ENCODE measurements at regions not wholly inside any gene's neighbourhood (a gene's known extent, or its start where the extent isn't known, plus 50 kb on each side); places are given as distances from the start of the nearest gene placed in this dataset.

- no peaks in the 10 kb centered on the region for H3K4me1 ChIP-seq (ENCODE audit: insufficient read depth, low read length, severe bottlenecking)
- H3K9me2 ChIP-seq (ENCODE audit: low read depth, low read length), result no peaks in the 10 kb centered on the region
- no peaks in the 10 kb centered on the region for H3K36me3 ChIP-seq (ENCODE audit: insufficient read depth, low read length)
- H3K4me3 ChIP-seq (ENCODE audit: low read depth, low read length, poor library complexity, severe bottlenecking), result no peak overlapping the region
- H3K9me3 ChIP-seq (ENCODE audit: low read length), result no peaks in the 10 kb centered on the region
- H3K27me3 ChIP-seq (ENCODE audit: insufficient read depth, low read length), result no peaks in the 10 kb centered on the region
- H4K20me1 ChIP-seq (ENCODE audit: insufficient read depth, low read length), result no peaks in the 10 kb centered on the region
- H3K4me2 ChIP-seq (ENCODE audit: low read length), result no peak overlapping the region
- no peak overlapping the region for H2AFZ ChIP-seq (ENCODE audit: low read length)
- no peak overlapping the region for H3K9ac ChIP-seq (ENCODE audit: low read length)
- TF ChIP-seq CTCF (IDR thresholded peaks at IDR 0.05; ENCODE audit: low read length) (no peak), EZH2 (IDR thresholded peaks at IDR 0.05; ENCODE audit: borderline replicate concordance, low read length) (no peak)
- no peak overlapping the region for H3K27ac ChIP-seq (ENCODE audit: low read depth, low read length, poor library complexity, severe bottlenecking)
- H3F3A ChIP-seq (ENCODE audit: insufficient read depth, low read length), result no peaks in the 10 kb centered on the region
- no peaks in the 10 kb centered on the region for H3K79me2 ChIP-seq (ENCODE audit: insufficient read depth, low read length)
These were observed 407.8 kb upstream of the RGS6 start for GRCh38 chr14:71524320-71524982.

DNA sequence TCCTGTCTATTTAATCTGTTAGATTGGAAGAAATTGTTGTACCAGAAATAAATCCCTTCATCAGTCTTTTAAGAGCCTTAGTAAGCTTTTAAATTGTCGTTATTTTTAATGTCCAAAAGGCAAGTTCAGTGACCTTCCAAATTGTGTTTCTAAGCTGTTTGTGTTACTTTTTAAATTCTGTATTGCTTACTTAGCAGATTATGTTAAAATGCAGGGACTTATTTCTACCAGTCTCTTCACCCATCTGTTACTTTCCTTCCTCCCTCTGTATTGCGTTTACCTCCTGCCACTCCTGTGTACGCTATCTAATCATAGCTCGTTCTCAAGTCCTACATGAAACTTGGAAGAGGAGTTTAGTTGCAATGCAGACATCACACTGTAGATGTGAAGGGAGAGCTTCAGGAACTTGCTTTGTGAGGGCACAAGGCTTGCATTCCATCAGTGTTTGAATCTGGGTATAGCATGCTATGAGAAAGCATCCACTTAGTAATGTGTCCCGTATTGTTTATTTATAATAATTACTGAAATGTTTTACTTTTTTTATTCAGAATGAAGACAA lies 406.5 kb upstream of the RGS6 start:
- Histone ChIP-seq H3K9me2 (ENCODE audit: low read depth, low read length) (no peaks in the 10 kb centered on the region), H3K27ac (ENCODE audit: low read depth, low read length, poor library complexity, severe bottlenecking) (no peak overlapping the region), H3K4me2 (ENCODE audit: low read length) (no peak overlapping the region), H3K27me3 (ENCODE audit: insufficient read depth, low read length) (no peaks in the 10 kb centered on the region), H3K9me3 (ENCODE audit: low read length) (no peaks in the 10 kb centered on the region), H3K9ac (ENCODE audit: low read length) (no peak overlapping the region), H3K36me3 (ENCODE audit: insufficient read depth, low read length) (no peaks in the 10 kb centered on the region), H3K79me2 (ENCODE audit: insufficient read depth, low read length) (no peaks in the 10 kb centered on the region), H3K4me3 (ENCODE audit: low read depth, low read length, poor library complexity, severe bottlenecking) (no peak overlapping the region), H3F3A (ENCODE audit: insufficient read depth, low read length) (no peaks in the 10 kb centered on the region), H4K20me1 (ENCODE audit: insufficient read depth, low read length) (no peaks in the 10 kb centered on the region), H3K4me1 (ENCODE audit: insufficient read depth, low read length, severe bottlenecking) (no peaks in the 10 kb centered on the region), H2AFZ (ENCODE audit: low read length) (no peak overlapping the region)
- TF ChIP-seq CTCF (IDR thresholded peaks at IDR 0.05; ENCODE audit: low read length), result no peak
- no peak for TF ChIP-seq EZH2 (IDR thresholded peaks at IDR 0.05; ENCODE audit: borderline replicate concordance, low read length)

DNA sequence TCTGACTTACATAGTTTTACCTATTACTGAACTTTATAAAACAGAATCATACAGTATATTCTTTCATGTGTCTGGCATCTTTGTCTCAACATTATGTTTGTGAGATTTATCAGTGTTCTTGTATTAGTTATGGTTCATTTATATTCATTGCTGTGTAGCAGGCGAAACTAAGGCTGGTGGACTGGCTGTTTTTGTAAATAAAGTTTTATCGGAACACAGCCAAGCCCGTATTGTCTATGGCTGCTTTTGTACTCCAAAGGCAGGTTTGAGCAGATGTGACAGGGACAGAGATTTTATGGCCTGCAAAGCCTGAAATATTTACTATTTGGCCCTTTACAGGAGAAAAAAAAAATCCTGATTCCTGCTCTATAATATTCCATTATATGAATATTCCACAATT lies 405.8 kb upstream of the RGS6 start:
- Histone ChIP-seq H3K9me3 (ENCODE audit: low read length) (no peaks in the 10 kb centered on the region), H3K9ac (ENCODE audit: low read length) (no peak overlapping the region), H4K20me1 (ENCODE audit: insufficient read depth, low read length) (no peaks in the 10 kb centered on the region), H3K36me3 (ENCODE audit: insufficient read depth, low read length) (no peaks in the 10 kb centered on the region), H3K27ac (ENCODE audit: low read depth, low read length, poor library complexity, severe bottlenecking) (no peak overlapping the region), H2AFZ (ENCODE audit: low read length) (no peak overlapping the region), H3K4me2 (ENCODE audit: low read length) (no peak overlapping the region), H3F3A (ENCODE audit: insufficient read depth, low read length) (no peaks in the 10 kb centered on the region), H3K27me3 (ENCODE audit: insufficient read depth, low read length) (no peaks in the 10 kb centered on the region), H3K4me1 (ENCODE audit: insufficient read depth, low read length, severe bottlenecking) (no peaks in the 10 kb centered on the region), H3K4me3 (ENCODE audit: low read depth, low read length, poor library complexity, severe bottlenecking) (no peak overlapping the region), H3K9me2 (ENCODE audit: low read depth, low read length) (no peaks in the 10 kb centered on the region), H3K79me2 (ENCODE audit: insufficient read depth, low read length) (no peaks in the 10 kb centered on the region)
- TF ChIP-seq EZH2 (IDR thresholded peaks at IDR 0.05; ENCODE audit: borderline replicate concordance, low read length) (no peak), CTCF (IDR thresholded peaks at IDR 0.05; ENCODE audit: low read length) (no peak)

Data from OCI-LY1 (cell line).